ENCODE measurements at regions not wholly inside any gene's neighbourhood (a gene's known extent, or its start where the extent isn't known, plus 50 kb on each side); places are given as distances from the start of the nearest gene placed in this dataset.
A peak's percentile ranks its signal among the peaks of the same experiment; 100 is the strongest.

DNA sequence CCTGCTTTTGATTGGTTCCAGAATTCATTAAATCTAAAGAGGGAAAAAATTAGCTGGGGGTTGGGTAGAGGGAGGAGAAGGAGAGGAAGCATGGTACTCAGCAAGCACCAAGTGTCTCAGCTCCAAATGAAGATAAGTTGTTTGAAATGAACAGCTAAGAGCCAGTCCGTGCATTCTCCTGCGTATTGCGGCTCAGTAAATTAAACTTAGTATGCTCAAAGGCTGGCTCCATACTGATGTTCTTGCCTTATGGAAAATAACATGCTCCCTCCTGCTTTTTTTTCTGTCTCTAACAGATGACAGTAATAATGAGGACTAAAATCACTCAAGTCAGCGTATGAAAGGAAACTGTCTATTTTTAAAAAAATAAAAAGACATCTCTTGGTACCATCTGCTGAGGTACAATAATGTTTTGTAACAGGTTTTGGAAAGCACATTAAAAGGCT lies 161.0 kb downstream of the SPATA31D1 start:
- peak overlapping the region; percentile 73 for H3K4me3 Mint-ChIP-seq
- TF ChIP-seq, protein P1, sequence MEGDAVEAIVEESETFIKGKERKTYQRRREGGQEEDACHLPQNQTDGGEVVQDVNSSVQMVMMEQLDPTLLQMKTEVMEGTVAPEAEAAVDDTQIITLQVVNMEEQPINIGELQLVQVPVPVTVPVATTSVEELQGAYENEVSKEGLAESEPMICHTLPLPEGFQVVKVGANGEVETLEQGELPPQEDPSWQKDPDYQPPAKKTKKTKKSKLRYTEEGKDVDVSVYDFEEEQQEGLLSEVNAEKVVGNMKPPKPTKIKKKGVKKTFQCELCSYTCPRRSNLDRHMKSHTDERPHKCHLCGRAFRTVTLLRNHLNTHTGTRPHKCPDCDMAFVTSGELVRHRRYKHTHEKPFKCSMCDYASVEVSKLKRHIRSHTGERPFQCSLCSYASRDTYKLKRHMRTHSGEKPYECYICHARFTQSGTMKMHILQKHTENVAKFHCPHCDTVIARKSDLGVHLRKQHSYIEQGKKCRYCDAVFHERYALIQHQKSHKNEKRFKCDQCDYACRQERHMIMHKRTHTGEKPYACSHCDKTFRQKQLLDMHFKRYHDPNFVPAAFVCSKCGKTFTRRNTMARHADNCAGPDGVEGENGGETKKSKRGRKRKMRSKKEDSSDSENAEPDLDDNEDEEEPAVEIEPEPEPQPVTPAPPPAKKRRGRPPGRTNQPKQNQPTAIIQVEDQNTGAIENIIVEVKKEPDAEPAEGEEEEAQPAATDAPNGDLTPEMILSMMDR (IDR thresholded peaks at IDR 0.05), result no peak

DNA sequence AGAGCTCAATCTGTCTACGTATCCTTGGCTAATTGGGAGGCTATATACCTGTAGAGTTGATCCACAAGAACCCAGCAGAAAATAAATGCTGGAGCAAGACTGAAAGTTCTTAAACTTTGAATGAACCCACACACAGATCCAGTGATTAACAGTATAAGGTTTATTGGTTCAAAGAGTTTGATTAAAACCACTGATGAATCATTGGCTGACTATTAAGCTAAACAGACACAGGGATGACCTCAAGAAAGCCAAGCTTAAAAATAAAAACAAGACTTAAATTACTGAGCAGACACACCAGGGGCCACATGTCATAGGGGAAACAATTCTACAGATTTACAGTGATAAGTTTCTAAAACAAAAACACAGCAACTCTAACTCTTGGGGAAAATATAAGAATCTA lies 163.6 kb downstream of the SPATA31D1 start:
- H3K27ac Mint-ChIP-seq, result no peak overlapping the region
- no peak overlapping the region for H3K4me3 Mint-ChIP-seq
- H3K27me3 Mint-ChIP-seq (ENCODE audit: insufficient read depth), result no peaks in the 10 kb centered on the region
- peaks cover 65% of the 10 kb centered on the region for H3K4me1 Mint-ChIP-seq (ENCODE audit: low read depth)
- peak; percentile 60 for DNase-seq
- no peaks in the 10 kb centered on the region for H3K36me3 Mint-ChIP-seq (ENCODE audit: low read depth)
- TF ChIP-seq, protein P1 (IDR thresholded peaks at IDR 0.05), result no peak
- H3K9me3 Mint-ChIP-seq, result no peaks in the 10 kb centered on the region

More for the DNA sequence above, 161.0 kb downstream of the SPATA31D1 start:
- no peaks in the 10 kb centered on the region for H3K27me3 Mint-ChIP-seq (ENCODE audit: insufficient read depth)
- no peaks in the 10 kb centered on the region for H3K9me3 Mint-ChIP-seq
- DNase-seq, result no peak
- peaks cover 4% of the 10 kb centered on the region; the same call in 1 of the 2 replicates for H3K36me3 Mint-ChIP-seq (ENCODE audit: low read depth)
- peaks cover 66% of the 10 kb centered on the region for H3K4me1 Mint-ChIP-seq (ENCODE audit: low read depth)
- H3K27ac Mint-ChIP-seq, result peak overlapping the region; percentile 64

DNA sequence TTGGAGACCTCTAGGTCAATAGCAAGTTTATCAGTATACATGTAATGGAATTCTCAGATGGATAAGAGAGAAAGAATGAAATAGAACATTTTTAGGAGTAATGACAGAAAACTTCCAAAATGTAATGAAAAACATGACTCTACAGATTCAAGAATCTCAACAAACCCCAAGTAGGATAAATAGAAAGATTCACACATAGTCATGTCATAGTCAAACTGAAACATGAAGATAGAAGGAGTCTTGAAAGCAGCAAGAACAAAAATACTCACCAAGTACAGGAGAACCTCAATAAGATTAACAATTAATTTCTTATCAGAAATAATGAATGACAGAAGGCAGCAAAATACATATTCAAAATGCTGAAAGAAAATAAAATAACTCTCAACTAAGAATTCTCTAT lies 164.5 kb downstream of the SPATA31D1 start:
- H3K27ac Mint-ChIP-seq, result no peak overlapping the region
- H3K4me1 Mint-ChIP-seq (ENCODE audit: low read depth), result peaks cover 56% of the 10 kb centered on the region
- no peaks in the 10 kb centered on the region for H3K9me3 Mint-ChIP-seq
- TF ChIP-seq, protein P1 (IDR thresholded peaks at IDR 0.05), result no peak
- no peaks in the 10 kb centered on the region for H3K27me3 Mint-ChIP-seq (ENCODE audit: insufficient read depth)
- H3K36me3 Mint-ChIP-seq (ENCODE audit: low read depth), result no peaks in the 10 kb centered on the region
- no peak for DNase-seq
- H3K4me3 Mint-ChIP-seq, result no peak overlapping the region

DNA sequence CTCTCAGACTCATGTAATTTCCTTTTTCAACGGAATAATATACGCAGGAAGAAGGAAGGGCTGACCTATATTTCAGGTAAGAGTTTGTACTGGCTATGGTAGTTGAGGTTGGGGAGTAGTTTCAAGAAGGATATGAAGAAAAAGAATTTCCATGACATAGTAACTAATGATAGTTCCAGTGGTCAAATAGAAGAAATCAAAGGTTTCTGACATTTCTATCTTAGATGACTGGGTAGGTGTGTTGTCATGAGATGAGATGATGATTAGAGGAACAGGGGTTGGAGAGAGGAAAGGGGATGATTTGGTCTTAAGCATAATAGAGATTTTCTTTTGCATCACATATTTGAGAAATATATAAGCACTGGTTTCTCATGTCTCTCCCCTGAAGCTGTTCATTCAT lies 166.0 kb downstream of the SPATA31D1 start:
- peaks cover 41% of the 10 kb centered on the region for H3K4me1 Mint-ChIP-seq (ENCODE audit: low read depth)
- H3K27ac Mint-ChIP-seq, result no peak overlapping the region
- H3K36me3 Mint-ChIP-seq (ENCODE audit: low read depth), result no peaks in the 10 kb centered on the region
- no peak overlapping the region for H3K4me3 Mint-ChIP-seq
- H3K9me3 Mint-ChIP-seq, result no peaks in the 10 kb centered on the region
- no peak for DNase-seq
- H3K27me3 Mint-ChIP-seq (ENCODE audit: insufficient read depth), result no peaks in the 10 kb centered on the region
- TF ChIP-seq, protein P1 (IDR thresholded peaks at IDR 0.05), result no peak

DNA sequence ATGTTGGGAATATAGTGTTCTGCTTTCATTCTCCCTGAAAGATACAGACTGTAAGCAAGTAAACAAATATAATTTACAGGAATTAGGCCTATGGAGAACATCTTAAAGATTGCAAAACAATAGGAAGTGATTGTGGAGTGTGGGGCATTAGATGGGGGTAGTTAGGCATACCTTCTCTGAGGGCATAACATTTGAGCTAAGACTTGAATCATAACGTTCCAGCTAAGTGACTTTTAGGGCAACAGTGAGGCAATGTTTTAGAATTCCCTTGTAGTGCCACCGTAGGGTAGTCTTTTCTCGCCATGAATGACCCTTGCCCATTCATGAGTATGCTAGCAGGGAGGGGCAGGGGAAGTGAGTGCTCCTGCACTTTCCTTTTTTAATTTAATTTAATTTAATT lies 173.3 kb downstream of the SPATA31D1 start:
- H3K4me3 Mint-ChIP-seq, result no peak overlapping the region
- no peaks in the 10 kb centered on the region; the same call in 1 of the 2 replicates for H3K27me3 Mint-ChIP-seq (ENCODE audit: insufficient read depth)
- H3K36me3 Mint-ChIP-seq (ENCODE audit: low read depth), result no peaks in the 10 kb centered on the region
- H3K9me3 Mint-ChIP-seq, result no peaks in the 10 kb centered on the region
- TF ChIP-seq, protein P1 (IDR thresholded peaks at IDR 0.05), result no peak
- DNase-seq, result no peak
- H3K27ac Mint-ChIP-seq, result no peak overlapping the region
- no peaks in the 10 kb centered on the region; the same call in 1 of the 2 replicates for H3K4me1 Mint-ChIP-seq (ENCODE audit: low read depth)

DNA sequence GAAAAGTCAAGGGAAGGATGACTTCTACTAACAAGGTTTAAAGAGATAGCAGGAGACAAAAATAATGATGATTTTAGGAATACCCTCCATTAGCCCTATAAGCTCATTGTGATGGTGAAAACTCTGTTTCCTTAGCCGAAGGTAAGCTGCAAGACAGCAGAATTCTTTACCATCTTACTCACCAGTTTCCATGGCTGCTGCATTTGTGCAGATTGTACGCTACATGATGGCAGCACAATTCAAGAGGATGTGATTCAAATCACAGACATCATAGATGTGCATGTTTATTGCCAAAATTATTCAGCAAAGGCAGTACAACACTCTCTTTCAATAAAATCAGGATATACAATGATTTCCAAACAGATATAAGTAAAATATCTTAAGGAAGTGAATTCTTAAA lies 175.6 kb downstream of the SPATA31D1 start:
- no peaks in the 10 kb centered on the region; the same call in 1 of the 2 replicates for H3K27me3 Mint-ChIP-seq (ENCODE audit: insufficient read depth)
- H3K4me3 Mint-ChIP-seq, result no peak overlapping the region
- no peaks in the 10 kb centered on the region for H3K9me3 Mint-ChIP-seq
- H3K36me3 Mint-ChIP-seq (ENCODE audit: low read depth), result no peaks in the 10 kb centered on the region
- TF ChIP-seq, protein P1 (IDR thresholded peaks at IDR 0.05), result no peak
- H3K4me1 Mint-ChIP-seq (ENCODE audit: low read depth), result peaks cover 8% of the 10 kb centered on the region
- no peak overlapping the region for H3K27ac Mint-ChIP-seq
- DNase-seq, result no peak
